NB4 (cell line): ENCODE measurements at regions not wholly inside any gene's neighbourhood (a gene's known extent, or its start where the extent isn't known, plus 50 kb on each side); places are given as distances from the start of the nearest gene placed in this dataset.
"Not testable (repeated sequence)": the region's sequence is repeated elsewhere in the genome, so short reads cannot be mapped to it uniquely, and the experiment has no call there.

Experiments
- DNase-seq: peaks from one replicate; pipeline ENCODE4 v3.0.0; 2010; ENCODE audit warnings: low read depth
- H3K4me3 ChIP-seq: one replicate; pipeline ENCODE4 v1.5.1; 2011; ENCODE audit warnings: mild to moderate bottlenecking, low read depth, low read length, moderate library complexity
- MYC ChIP-seq: IDR thresholded peaks from 2 replicates; pipeline ENCODE4 v1.6.1; 2011; ENCODE audit warnings: low read depth, low read length
- POLR2A ChIP-seq: IDR thresholded peaks from 2 replicates; pipeline ENCODE4 v1.6.1; 2011; ENCODE audit warnings: mild to moderate bottlenecking; ENCODE audit not compliant: insufficient read length; ENCODE audit errors: extremely low read depth
- TF ChIP-seq, protein P1 (sequence below): IDR thresholded peaks from one replicate; pipeline ENCODE4 v1.5.1; 2012; ENCODE audit warnings: low read depth, low read length
- TF ChIP-seq, protein P2 (sequence below): IDR thresholded peaks from 2 replicates; pipeline ENCODE4 v1.6.1; 2011; ENCODE audit warnings: low read depth, low read length

DNA sequence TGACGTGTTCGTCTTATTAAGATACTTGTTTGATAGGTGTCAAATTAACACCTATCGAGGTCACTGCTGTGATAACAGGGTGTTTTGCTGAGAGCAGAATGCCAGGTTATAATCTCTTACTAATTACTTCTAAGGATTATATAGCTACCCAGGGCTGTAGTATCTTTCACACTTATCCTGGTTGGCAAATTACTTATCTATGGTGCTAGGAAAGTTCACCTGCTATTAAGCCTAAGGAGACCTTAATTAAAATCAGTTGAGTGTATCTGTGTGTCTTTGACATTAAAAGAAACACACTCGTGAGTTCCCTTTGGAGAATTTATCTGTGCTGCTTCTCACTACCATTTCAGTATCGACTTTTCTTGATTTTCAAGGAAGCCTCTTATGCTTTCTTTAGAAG lies 301.6 kb upstream of the SLC16A7 start:
- no peak overlapping the region for H3K4me3 ChIP-seq
- no peak for TF ChIP-seq MYC
- TF ChIP-seq, protein P1, sequence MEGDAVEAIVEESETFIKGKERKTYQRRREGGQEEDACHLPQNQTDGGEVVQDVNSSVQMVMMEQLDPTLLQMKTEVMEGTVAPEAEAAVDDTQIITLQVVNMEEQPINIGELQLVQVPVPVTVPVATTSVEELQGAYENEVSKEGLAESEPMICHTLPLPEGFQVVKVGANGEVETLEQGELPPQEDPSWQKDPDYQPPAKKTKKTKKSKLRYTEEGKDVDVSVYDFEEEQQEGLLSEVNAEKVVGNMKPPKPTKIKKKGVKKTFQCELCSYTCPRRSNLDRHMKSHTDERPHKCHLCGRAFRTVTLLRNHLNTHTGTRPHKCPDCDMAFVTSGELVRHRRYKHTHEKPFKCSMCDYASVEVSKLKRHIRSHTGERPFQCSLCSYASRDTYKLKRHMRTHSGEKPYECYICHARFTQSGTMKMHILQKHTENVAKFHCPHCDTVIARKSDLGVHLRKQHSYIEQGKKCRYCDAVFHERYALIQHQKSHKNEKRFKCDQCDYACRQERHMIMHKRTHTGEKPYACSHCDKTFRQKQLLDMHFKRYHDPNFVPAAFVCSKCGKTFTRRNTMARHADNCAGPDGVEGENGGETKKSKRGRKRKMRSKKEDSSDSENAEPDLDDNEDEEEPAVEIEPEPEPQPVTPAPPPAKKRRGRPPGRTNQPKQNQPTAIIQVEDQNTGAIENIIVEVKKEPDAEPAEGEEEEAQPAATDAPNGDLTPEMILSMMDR, result no peak
- no peak for TF ChIP-seq POLR2A
- TF ChIP-seq, protein P2, sequence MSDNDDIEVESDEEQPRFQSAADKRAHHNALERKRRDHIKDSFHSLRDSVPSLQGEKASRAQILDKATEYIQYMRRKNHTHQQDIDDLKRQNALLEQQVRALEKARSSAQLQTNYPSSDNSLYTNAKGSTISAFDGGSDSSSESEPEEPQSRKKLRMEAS, result no peak
- DNase-seq, result no peak

DNA sequence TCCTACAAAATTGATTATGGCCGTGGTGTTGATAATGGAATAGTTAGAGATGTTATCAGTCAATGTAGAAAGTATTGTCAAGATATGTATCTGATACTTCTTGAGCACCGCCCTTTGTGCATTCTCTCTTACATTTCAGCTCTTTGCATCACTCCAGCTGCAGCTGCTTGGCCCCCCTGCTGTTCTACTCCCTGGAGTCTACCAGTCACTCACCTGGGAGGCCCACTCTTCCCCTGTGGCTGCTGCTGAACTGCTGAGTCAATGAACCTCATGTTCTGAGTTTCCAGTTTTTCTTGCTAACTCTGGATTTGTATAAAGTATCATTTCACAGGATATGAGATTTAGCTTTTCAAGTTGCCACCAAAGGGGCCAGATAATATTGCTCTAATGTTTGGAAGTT lies 312.8 kb upstream of the SLC16A7 start:
- H3K4me3 ChIP-seq, result no peak overlapping the region
- no peak for DNase-seq
- TF ChIP-seq, protein P1, result no peak
- no peak for TF ChIP-seq POLR2A
- no peak for TF ChIP-seq MYC
- TF ChIP-seq, protein P2, result no peak

DNA sequence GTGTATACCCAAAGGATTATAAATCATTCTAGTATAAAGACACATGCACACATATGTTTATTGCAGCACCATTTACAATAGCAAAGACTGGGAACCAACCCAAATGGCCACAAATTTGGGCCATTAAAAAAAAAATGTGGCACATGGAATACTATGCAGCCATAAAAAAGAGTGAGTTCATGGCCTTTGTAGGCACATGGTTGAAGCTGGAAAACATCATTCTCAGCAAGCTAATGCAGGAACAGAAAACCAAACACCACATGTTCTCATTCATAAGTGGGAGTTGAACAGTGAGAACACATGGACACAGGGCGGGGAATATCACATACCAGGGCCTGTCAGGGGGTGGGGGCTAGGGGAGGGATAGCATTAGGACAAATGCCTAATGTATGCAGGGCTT lies 322.3 kb upstream of the SLC16A7 start:
- H3K4me3 ChIP-seq, DNase-seq: not testable (repeated sequence)

DNA sequence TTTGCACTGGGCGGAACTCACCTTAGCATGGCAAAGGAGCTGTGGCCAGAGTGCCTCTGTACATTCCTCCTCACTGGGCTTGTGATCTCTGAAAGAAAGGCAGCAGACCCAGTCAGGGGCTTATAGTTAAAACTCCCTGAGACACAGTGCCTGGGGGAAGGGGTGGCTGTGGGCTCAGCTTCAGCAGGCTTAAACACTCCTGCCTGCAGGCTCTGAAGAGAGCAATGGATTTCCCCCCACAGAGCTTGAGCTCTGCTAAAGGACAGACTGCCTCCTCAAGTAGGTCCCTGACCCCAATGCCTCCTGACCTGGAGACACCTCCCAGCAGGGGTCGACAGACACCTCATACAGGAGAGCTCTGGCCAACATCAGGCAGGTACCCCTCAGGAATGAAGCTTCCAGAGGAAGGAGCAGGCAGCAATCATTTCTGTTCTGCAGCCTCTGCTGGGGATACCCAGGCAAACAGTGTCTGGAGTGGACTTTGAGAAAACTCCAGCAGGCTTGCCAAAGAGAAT lies 327.5 kb upstream of the SLC16A7 start:
- no peak overlapping the region for H3K4me3 ChIP-seq
- TF ChIP-seq POLR2A (no peak), MYC (no peak)
- TF ChIP-seq, protein P1, result no peak
- TF ChIP-seq, protein P2, result no peak
- DNase-seq, result no peak

DNA sequence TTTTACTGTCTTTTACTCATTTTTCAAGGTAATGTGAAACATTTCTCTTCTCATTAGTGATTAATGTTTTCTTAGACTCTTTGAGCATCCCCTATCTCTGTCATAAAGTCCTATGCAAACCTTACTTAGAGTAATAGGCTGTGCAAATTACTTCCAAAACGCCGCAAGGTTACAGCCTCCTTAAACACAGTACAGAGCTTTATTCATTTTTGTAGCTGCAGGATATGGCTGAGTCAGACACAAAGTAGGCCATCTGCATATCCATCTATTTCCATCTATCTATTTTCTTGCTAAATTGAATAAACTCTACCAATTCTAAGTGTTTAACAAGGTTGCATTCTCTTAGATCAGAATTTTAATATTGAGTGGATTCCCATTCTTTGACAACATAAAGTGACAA lies 335.6 kb upstream of the SLC16A7 start:
- TF ChIP-seq, protein P2, result no peak
- TF ChIP-seq POLR2A (no peak), MYC (no peak)
- TF ChIP-seq, protein P1, result no peak
- no peak for DNase-seq
- H3K4me3 ChIP-seq, result no peak overlapping the region

DNA sequence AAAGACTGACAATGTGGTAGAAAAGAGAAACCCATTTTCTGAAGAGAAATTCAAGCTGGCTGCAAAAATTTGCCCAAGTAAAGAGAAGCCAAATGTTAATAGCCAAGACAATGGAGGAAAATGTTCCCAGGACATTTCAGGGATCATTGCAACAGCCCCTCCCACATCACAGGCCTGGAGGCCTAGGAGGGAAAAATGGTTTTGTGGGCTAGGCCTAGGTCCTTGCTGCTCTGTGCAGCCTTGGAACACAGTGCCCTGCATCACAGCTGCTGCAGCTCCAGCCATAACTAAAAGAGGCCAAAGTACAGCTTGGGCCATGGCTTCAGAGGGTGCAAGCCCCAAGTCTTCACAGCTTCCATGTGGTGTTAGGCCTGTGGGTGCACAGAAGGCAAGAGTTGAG lies 332.4 kb upstream of the LRIG3 start:
- H3K4me3 ChIP-seq, result no peak overlapping the region
- no peak for TF ChIP-seq MYC
- TF ChIP-seq, protein P1, result no peak
- TF ChIP-seq POLR2A, result no peak
- TF ChIP-seq, protein P2, result no peak
- DNase-seq, result no peak
